H1 (cell line): ENCODE measurements at regions not wholly inside any gene's neighbourhood (a gene's known extent, or its start where the extent isn't known, plus 50 kb on each side); places are given as distances from the start of the nearest gene placed in this dataset.

ENCODE experiments used
- CTCF ChIA-PET: fragments of 300-600 bp; sonication (Branson Sonifier 250); formaldehyde crosslinking; loops from one replicate; lab custom pipeline; 2021; ENCODE audit not compliant: partially characterized antibody; lab: Charles Lee
- POLR2A ChIA-PET: fragments of 300-600 bp; sonication (Branson Sonifier 250); formaldehyde crosslinking; loops from one replicate; lab custom pipeline; 2021; ENCODE audit warnings: inconsistent platforms; ENCODE audit not compliant: partially characterized antibody; lab: Charles Lee
- DNase-seq, 2 experiments: peaks; one replicate each; pipeline versions ENCODE4 v3.0.0 to v3.0.0-alpha.2; 2010 to 2022; ENCODE audit warnings: low spot score in 2 of 2, low read depth in 1 of 2, mixed read lengths in 1 of 2
- FAIRE-seq: peaks from 2 replicates; lab custom pipeline; 2011; peaks lifted over from hg19 to GRCh38; lab: Jason Lieb, UNC
- H2AFZ ChIP-seq: 2 replicates; pipeline ENCODE4 v1.8.1; 2012; ENCODE audit warnings: low read length, inconsistent platforms
- H2AK5ac ChIP-seq: 2 replicates; pipeline ENCODE4 v1.6.1; 2013; ENCODE audit warnings: low read depth, low read length
- H2BK120ac ChIP-seq: replicated peaks from 2 replicates; pipeline ENCODE3; 2013; ENCODE audit warnings: low read depth, low read length, inconsistent platforms
- H2BK12ac ChIP-seq: 2 replicates; pipeline ENCODE4 v1.6.1; 2013; ENCODE audit warnings: low read depth, low read length
- H2BK15ac ChIP-seq: 2 replicates; pipeline ENCODE4 v1.6.1; 2013; ENCODE audit warnings: low read length
- H2BK20ac ChIP-seq: 2 replicates; pipeline ENCODE4 v1.6.1; 2013; ENCODE audit warnings: low read length
- H2BK5ac ChIP-seq: 2 replicates; pipeline ENCODE4 v1.6.1; 2013; ENCODE audit warnings: low read depth, low read length
- H3K14ac ChIP-seq: 2 replicates; pipeline ENCODE4 v1.6.1; 2013; ENCODE audit warnings: inconsistent platforms; ENCODE audit not compliant: insufficient read length
- H3K18ac ChIP-seq: 2 replicates; pipeline ENCODE4 v1.6.1; 2013; ENCODE audit warnings: low read length; ENCODE audit errors: extremely low read depth
- H3K23ac ChIP-seq: 2 replicates; pipeline ENCODE4 v1.6.1; 2013; ENCODE audit warnings: inconsistent platforms; ENCODE audit not compliant: insufficient read length
- H3K23me2 ChIP-seq: 2 replicates; pipeline ENCODE4 v1.6.1; 2013; ENCODE audit warnings: low read depth, low read length
- H3K27ac ChIP-seq: 2 replicates; pipeline ENCODE4 v1.6.1; 2011; ENCODE audit warnings: low read depth, low read length, inconsistent platforms
- H3K27me3 ChIP-seq, 4 experiments: replicated peaks in 1 of 4; 1 replicate in 1 of 4; 2 replicates in 3 of 4; pipeline versions ENCODE4 v1.6.1 to v1.8.1; 2011 to 2013; ENCODE audit warnings: low read length in 3 of 4, mild to moderate bottlenecking in 3 of 4, inconsistent platforms in 2 of 4, mixed read lengths in 2 of 4, moderate library complexity in 1 of 4; ENCODE audit not compliant: control insufficient read depth in 3 of 4, insufficient read depth in 3 of 4; ENCODE audit errors: extremely low read depth in 1 of 4
- H3K36me3 ChIP-seq, 4 experiments: 2 replicates each; pipeline versions ENCODE4 v1.6.1 to v1.8.1; 2011 to 2013; ENCODE audit warnings: mild to moderate bottlenecking in 4 of 4, low read length in 3 of 4, moderate library complexity in 2 of 4, control low read depth in 1 of 4, inconsistent platforms in 1 of 4; ENCODE audit not compliant: insufficient read depth in 4 of 4, control insufficient read depth in 2 of 4
- H3K4ac ChIP-seq: replicated peaks from 2 replicates; pipeline ENCODE3; 2013; ENCODE audit warnings: low read length, low read depth, mixed read lengths, inconsistent platforms; ENCODE audit not compliant: insufficient read length
- H3K4me1 ChIP-seq, 4 experiments: replicated peaks in 1 of 4; 1 replicate in 1 of 4; 2 replicates in 3 of 4; pipeline versions ENCODE4 v1.6.1 to v1.8.1; 2011 to 2013; ENCODE audit warnings: low read length in 3 of 4, inconsistent platforms in 2 of 4, mixed read lengths in 1 of 4; ENCODE audit not compliant: insufficient read depth in 4 of 4, control insufficient read depth in 3 of 4
- H3K4me2 ChIP-seq, 2 experiments: 2 replicates each; pipeline versions ENCODE4 v1.6.1 to v1.8.1; 2011 to 2013; ENCODE audit warnings: low read depth in 2 of 2, low read length in 2 of 2, control low read depth in 1 of 2, inconsistent platforms in 1 of 2, mild to moderate bottlenecking in 1 of 2; ENCODE audit not compliant: insufficient read depth in 1 of 2
- H3K4me3 ChIP-seq, 4 experiments: fragments of 200-600, 300-600 bp in 1 of 4; sonication (generic), shearing (Covaris generic), sonication (Bioruptor Twin) in 1 of 4; 2 replicates each; pipeline versions ENCODE4 v1.5.1 to v1.8.1; 2011 to 2016; ENCODE audit warnings: low read length in 4 of 4, low read depth in 3 of 4, control low read depth in 2 of 4, inconsistent platforms in 2 of 4, mild to moderate bottlenecking in 2 of 4, mixed read lengths in 1 of 4, moderate library complexity in 1 of 4; ENCODE audit not compliant: insufficient read depth in 2 of 4; ENCODE audit errors: extremely low read depth in 1 of 4
- H3K56ac ChIP-seq: replicated peaks from 2 replicates; pipeline ENCODE3; 2013; ENCODE audit warnings: low read depth, mild to moderate bottlenecking, mixed read lengths, low read length, inconsistent platforms; ENCODE audit not compliant: insufficient read length
- H3K79me1 ChIP-seq: 2 replicates; pipeline ENCODE4 v1.6.1; 2013; ENCODE audit warnings: low read depth, low read length, control low read depth
- H3K79me2 ChIP-seq, 2 experiments: 2 replicates each; pipeline versions ENCODE4 v1.6.1 to v1.8.1; 2012 to 2013; ENCODE audit warnings: low read length in 2 of 2, mild to moderate bottlenecking in 2 of 2, inconsistent platforms in 1 of 2; ENCODE audit not compliant: insufficient read depth in 2 of 2, control insufficient read depth in 1 of 2
- H3K9ac ChIP-seq, 4 experiments: replicated peaks in 1 of 4; 1 replicate in 1 of 4; 2 replicates in 3 of 4; pipeline versions ENCODE4 v1.6.1 to v1.8.1; 2011 to 2013; ENCODE audit warnings: low read depth in 3 of 4, low read length in 3 of 4, control low read depth in 2 of 4, mild to moderate bottlenecking in 2 of 4, moderate library complexity in 2 of 4, inconsistent platforms in 1 of 4; ENCODE audit errors: extremely low read depth in 1 of 4
- H3K9me3 ChIP-seq, 2 experiments: 2 replicates each; pipeline versions ENCODE4 v1.6.1 to v1.8.1; 2012 to 2013; ENCODE audit warnings: mild to moderate bottlenecking in 2 of 2, moderate library complexity in 2 of 2, control low read depth in 1 of 2, inconsistent platforms in 1 of 2, low read depth in 1 of 2, low read length in 1 of 2, mixed read lengths in 1 of 2; ENCODE audit not compliant: insufficient read depth in 2 of 2
- H4K20me1 ChIP-seq, 2 experiments: replicated peaks in 1 of 2; 2 replicates each; pipeline versions ENCODE3 to v1.8.1; 2011 to 2013; ENCODE audit warnings: inconsistent platforms in 2 of 2, low read length in 2 of 2, mild to moderate bottlenecking in 1 of 2; ENCODE audit not compliant: insufficient read depth in 2 of 2, control insufficient read depth in 1 of 2
- H4K5ac ChIP-seq: 2 replicates; pipeline ENCODE4 v1.6.1; 2013; ENCODE audit warnings: low read length, low read depth, mixed read lengths, inconsistent platforms; ENCODE audit not compliant: insufficient read length
- H4K8ac ChIP-seq: 2 replicates; pipeline ENCODE4 v1.8.0; 2013; ENCODE audit warnings: mild to moderate bottlenecking, moderate library complexity, low read length, inconsistent platforms; ENCODE audit not compliant: insufficient read depth; ENCODE audit errors: extremely low read depth
- H4K91ac ChIP-seq: replicated peaks from 2 replicates; pipeline ENCODE3; 2013; ENCODE audit warnings: low read length, mixed read lengths, inconsistent platforms; ENCODE audit not compliant: insufficient read length
- ATF2 ChIP-seq: IDR thresholded peaks from 2 replicates; pipeline ENCODE4 v1.6.1; 2012; ENCODE audit warnings: low read length, inconsistent platforms
- SIN3A ChIP-seq, 2 experiments: IDR thresholded peaks in 1 of 2; conservative IDR thresholded peaks in 1 of 2; 2 replicates each; pipeline ENCODE4 v1.6.1; 2011 to 2012; ENCODE audit warnings: low read length in 2 of 2, improper control_type of control experiment in 1 of 2, low read depth in 1 of 2, mild to moderate bottlenecking in 1 of 2

GRCh38 chr13:73819711-73820110, 314.5 kb downstream of the KLF12 start:
- Histone ChIP-seq H3K23ac (no peak overlapping the region), H3K4me2 (no peak overlapping the region), H3K79me1 (no peaks in the 10 kb centered on the region), H2BK15ac (no peak overlapping the region), H4K20me1 (no peaks in the 10 kb centered on the region), H2AK5ac (no peak overlapping the region), H2BK120ac (no peak overlapping the region), H3K9ac (no peak overlapping the region), H3K56ac (no peak overlapping the region), H3K23me2 (no peaks in the 10 kb centered on the region), H2BK12ac (no peak overlapping the region), H3K4me3 (no peak overlapping the region), H3K4me1 (no peaks in the 10 kb centered on the region; a peak in 1 of 7 replicates), H4K91ac (no peak overlapping the region), H3K14ac (no peak overlapping the region), H3K18ac (no peak overlapping the region), H3K79me2 (no peaks in the 10 kb centered on the region), H2BK20ac (no peak overlapping the region), H4K8ac (no peak overlapping the region), H3K36me3 (no peaks in the 10 kb centered on the region), H4K5ac (no peak overlapping the region), H2AFZ (no peak overlapping the region), H2BK5ac (no peak overlapping the region), H3K27ac (no peak overlapping the region), H3K4ac (no peak overlapping the region), H3K27me3 (no peaks in the 10 kb centered on the region), H3K9me3 (no peaks in the 10 kb centered on the region)
- DNase-seq = no peak
- CTCF ChIA-PET = interaction anchor here (0.6 to 1.3 kb wide), 2 partner anchors 29 to 226 kb away, joined by 3 read pairs; no protein-coding TSS in a partner anchor
- TF ChIP-seq ATF2 (no peak), SIN3A (conservative IDR thresholded peaks at IDR 0.05 in 1 of 2, IDR thresholded peaks at IDR 0.05 in 1 of 2; ENCODE audit: low read depth in 1 of 2, low read length in 2 of 2) (no peak)
- POLR2A ChIA-PET = no interaction called here
- FAIRE-seq = no peak
